H9 (cell line): ENCODE measurements at regions not wholly inside any gene's neighbourhood (a gene's known extent, or its start where the extent isn't known, plus 50 kb on each side); places are given as distances from the start of the nearest gene placed in this dataset.

Source experiments
- DNase-seq: peaks from one replicate; pipeline ENCODE4 v3.0.0-alpha.2; 2017
- H2AFZ ChIP-seq: one replicate; pipeline ENCODE4 v1.6.1; 2013; ENCODE audit warnings: mild to moderate bottlenecking, low read length, control low read depth, moderate library complexity
- H2AK5ac ChIP-seq: 2 replicates; pipeline ENCODE4 v1.6.1; 2013; ENCODE audit warnings: low read length, control low read depth, mixed read lengths; ENCODE audit not compliant: insufficient read length
- H2BK120ac ChIP-seq: one replicate; pipeline ENCODE4 v1.6.1; 2013; ENCODE audit warnings: low read depth, mild to moderate bottlenecking, low read length, control low read depth, inconsistent platforms; ENCODE audit not compliant: poor library complexity, severe bottlenecking
- H2BK12ac ChIP-seq: 2 replicates; pipeline ENCODE4 v1.6.1; 2013; ENCODE audit warnings: low read length, control low read depth, mixed read lengths, low read depth; ENCODE audit not compliant: insufficient read length
- H2BK15ac ChIP-seq: 2 replicates; pipeline ENCODE4 v1.6.1; 2013; ENCODE audit warnings: low read depth, low read length, control low read depth
- H2BK20ac ChIP-seq: one replicate; pipeline ENCODE4 v1.6.1; 2013; ENCODE audit warnings: low read depth, mild to moderate bottlenecking, low read length, control low read depth, inconsistent platforms; ENCODE audit not compliant: poor library complexity, severe bottlenecking
- H2BK5ac ChIP-seq: 2 replicates; pipeline ENCODE4 v1.6.1; 2013; ENCODE audit warnings: low read length, control low read depth, mixed read lengths; ENCODE audit not compliant: insufficient read length
- H3K14ac ChIP-seq: 2 replicates; pipeline ENCODE4 v1.6.1; 2013; ENCODE audit warnings: low read length, control low read depth; ENCODE audit not compliant: insufficient read depth
- H3K18ac ChIP-seq: 2 replicates; pipeline ENCODE4 v1.6.1; 2013; ENCODE audit warnings: low read depth, mild to moderate bottlenecking, mixed read lengths, low read length, control low read depth; ENCODE audit not compliant: insufficient read length
- H3K23ac ChIP-seq: 2 replicates; pipeline ENCODE4 v1.6.1; 2013; ENCODE audit warnings: low read length, control low read depth, mixed read lengths, low read depth; ENCODE audit not compliant: insufficient read length
- H3K23me2 ChIP-seq: 2 replicates; pipeline ENCODE4 v1.6.1; 2013; ENCODE audit warnings: low read depth, mild to moderate bottlenecking, mixed read lengths, low read length, control low read depth; ENCODE audit not compliant: insufficient read length, poor library complexity, severe bottlenecking
- H3K27ac ChIP-seq: 2 replicates; pipeline ENCODE4 v1.5.1; 2013; ENCODE audit warnings: low read length, control low read depth, mixed read lengths, low read depth; ENCODE audit not compliant: insufficient read length
- H3K27me3 ChIP-seq: 2 replicates; pipeline ENCODE4 v1.6.1; 2013; ENCODE audit warnings: low read length, control low read depth, inconsistent platforms; ENCODE audit not compliant: insufficient read depth
- H3K4ac ChIP-seq: 2 replicates; pipeline ENCODE4 v1.6.1; 2013; ENCODE audit warnings: low read depth, mild to moderate bottlenecking, control low read depth, inconsistent platforms, low read length, moderate library complexity
- H3K4me1 ChIP-seq: 2 replicates; pipeline ENCODE4 v1.6.1; 2013; ENCODE audit warnings: low read length, control low read depth, inconsistent platforms; ENCODE audit not compliant: insufficient read depth
- H3K4me2 ChIP-seq: 2 replicates; pipeline ENCODE4 v1.6.1; 2013; ENCODE audit warnings: low read length, control low read depth, mixed read lengths; ENCODE audit not compliant: insufficient read length, insufficient read depth
- H3K56ac ChIP-seq: 2 replicates; pipeline ENCODE4 v1.6.1; 2013; ENCODE audit warnings: low read depth, mild to moderate bottlenecking, mixed read lengths, low read length, control low read depth; ENCODE audit not compliant: insufficient read length
- H3K79me1 ChIP-seq: 2 replicates; pipeline ENCODE4 v1.6.1; 2013; ENCODE audit warnings: low read depth, mild to moderate bottlenecking, moderate library complexity, low read length, control low read depth, inconsistent platforms; ENCODE audit not compliant: insufficient read depth, poor library complexity, severe bottlenecking
- H3K79me2 ChIP-seq: 2 replicates; pipeline ENCODE4 v1.6.1; 2013; ENCODE audit warnings: low read length, control low read depth, inconsistent platforms; ENCODE audit not compliant: insufficient read depth
- H3K9ac ChIP-seq: 2 replicates; pipeline ENCODE4 v1.6.1; 2013; ENCODE audit warnings: low read length, control low read depth, mixed read lengths; ENCODE audit not compliant: insufficient read length; ENCODE audit errors: extremely low read depth
- H3K9me3 ChIP-seq: one replicate; pipeline ENCODE4 v1.6.1; 2013; ENCODE audit warnings: low read depth, low read length, inconsistent platforms; ENCODE audit not compliant: control insufficient read depth
- H3T11ph ChIP-seq: one replicate; pipeline ENCODE4 v1.6.1; 2013; ENCODE audit warnings: mild to moderate bottlenecking, low read length, control low read depth, inconsistent platforms
- H4K20me1 ChIP-seq: one replicate; pipeline ENCODE4 v1.6.1; 2013; ENCODE audit not compliant: control insufficient read depth, insufficient read length, insufficient read depth
- H4K5ac ChIP-seq: 2 replicates; pipeline ENCODE4 v1.6.1; 2013; ENCODE audit warnings: low read depth, mild to moderate bottlenecking, mixed read lengths, low read length, control low read depth; ENCODE audit not compliant: insufficient read length
- H4K8ac ChIP-seq: replicated peaks from 2 replicates; pipeline ENCODE4 v1.6.1; 2013; ENCODE audit warnings: low read length, control low read depth, mixed read lengths, low read depth; ENCODE audit not compliant: insufficient read length
- H4K91ac ChIP-seq: 2 replicates; pipeline ENCODE4 v1.6.1; 2013; ENCODE audit warnings: low read depth, mild to moderate bottlenecking, moderate library complexity, mixed read lengths, low read length, control low read depth; ENCODE audit not compliant: insufficient read length
- H3K27ac Mint-ChIP-seq, 3 experiments: 2 replicates in 2 of 3; 3 replicates in 1 of 3; pipeline ENCODE4 v1.8.0; 2020 to 2021; ENCODE audit warnings: mixed read lengths in 3 of 3, mild to moderate bottlenecking in 1 of 3, moderate library complexity in 1 of 3
- H3K27me3 Mint-ChIP-seq: 2 replicates; pipeline ENCODE4 v1.8.0; 2021; ENCODE audit warnings: low read depth, mild to moderate bottlenecking, moderate library complexity, mixed read lengths
- H3K36me3 Mint-ChIP-seq, 3 experiments: 2 replicates in 2 of 3; 3 replicates in 1 of 3; pipeline ENCODE4 v1.8.0; 2020 to 2021; ENCODE audit warnings: low read depth in 3 of 3, mixed read lengths in 3 of 3; ENCODE audit not compliant: insufficient read depth in 1 of 3
- H3K4me1 Mint-ChIP-seq, 2 experiments: 2 replicates each; pipeline ENCODE4 v1.8.0; 2020; ENCODE audit warnings: mixed read lengths in 2 of 2
- H3K4me3 Mint-ChIP-seq, 2 experiments: 2 replicates in 1 of 2; 3 replicates in 1 of 2; pipeline ENCODE4 v1.8.0; 2020 to 2021; ENCODE audit warnings: mild to moderate bottlenecking in 2 of 2, mixed read lengths in 2 of 2, moderate library complexity in 1 of 2
- H3K9me3 Mint-ChIP-seq, 2 experiments: 2 replicates in 1 of 2; 3 replicates in 1 of 2; pipeline ENCODE4 v1.8.0; 2020; ENCODE audit warnings: mild to moderate bottlenecking in 2 of 2, mixed read lengths in 2 of 2, moderate library complexity in 1 of 2
- CTCF ChIP-seq: fragments of 200-600 bp; sonication (generic); conservative IDR thresholded peaks from 3 replicates; pipeline ENCODE4 v1.8.0; 2021; ENCODE audit warnings: antibody characterized with exemption, mild to moderate bottlenecking
- WGBS: extraction: QIAGEN DNeasy Blood & Tissue Kit; methylation state at CpG from one replicate; pipeline ENCODE4 v1.1.7; 2013; ENCODE audit warnings: missing lambda C conversion rate, low lambda C conversion rate, mixed read lengths; ENCODE audit not compliant: insufficient read length; ENCODE audit errors: extremely low coverage; 5-methylcytosine and 5-hydroxymethylcytosine counted together

GRCh38 chr6:82761674-82762345, 303.8 kb downstream of the UBE3D start:
- H2AFZ ChIP-seq, result no peak overlapping the region
- Mint-ChIP-seq H3K4me3 (no peak overlapping the region), H3K27ac (no peak overlapping the region), H3K36me3 (no peaks in the 10 kb centered on the region; a peak in 1 of 7 replicates), H3K9me3 (peaks cover 0 to 9% of the 10 kb centered on the region in 2 experiments; a peak in 3 of 5 replicates), H3K27me3 (no peaks in the 10 kb centered on the region), H3K4me1 (no peaks in the 10 kb centered on the region)
- no peak overlapping the region for H3K14ac ChIP-seq
- no peak overlapping the region for H3K27ac ChIP-seq
- H4K91ac ChIP-seq, result no peak overlapping the region
- no peaks in the 10 kb centered on the region for H3K79me1 ChIP-seq
- no peak for TF ChIP-seq CTCF
- no peak overlapping the region for H3T11ph ChIP-seq
- H3K56ac ChIP-seq, result no peak overlapping the region
- no peak overlapping the region for H2AK5ac ChIP-seq
- H2BK12ac ChIP-seq, result no peak overlapping the region
- WGBS, result no CpG with 5 or more reads among the region's 2 CpGs
- no peak overlapping the region for H3K4ac ChIP-seq
- no peak overlapping the region for H2BK20ac ChIP-seq
- no peak overlapping the region for H4K5ac ChIP-seq
- no peak overlapping the region for H3K4me2 ChIP-seq
- no peaks in the 10 kb centered on the region for H4K20me1 ChIP-seq
- H3K27me3 ChIP-seq, result no peaks in the 10 kb centered on the region
- H4K8ac ChIP-seq, result no peak overlapping the region
- no peak overlapping the region for H3K23ac ChIP-seq
- H3K9ac ChIP-seq, result no peak overlapping the region
- no peak for DNase-seq
- H3K23me2 ChIP-seq, result no peaks in the 10 kb centered on the region
- H3K4me1 ChIP-seq, result no peaks in the 10 kb centered on the region
- H3K79me2 ChIP-seq, result no peaks in the 10 kb centered on the region
- H3K18ac ChIP-seq, result no peak overlapping the region
- no peak overlapping the region for H2BK120ac ChIP-seq
- no peaks in the 10 kb centered on the region for H3K9me3 ChIP-seq
- H2BK5ac ChIP-seq, result no peak overlapping the region
- no peak overlapping the region for H2BK15ac ChIP-seq
